GM12878 (cell line): ENCODE measurements at regions not wholly inside any gene's neighbourhood (a gene's known extent, or its start where the extent isn't known, plus 50 kb on each side); places are given as distances from the start of the nearest gene placed in this dataset.

Source experiments
- ATAC-seq: fragments of 200-7000 bp; cut with Tn5 transposase; 3 replicates; pipeline ENCODE4 v1.9.1; 2020; ENCODE audit warnings: mild to moderate bottlenecking, moderate library complexity
- BruUV-seq: library from RNA; stranded (reverse); fragments of 400-500 nt; replicated peaks from 2 replicates; lab custom pipeline; 2021; lab: Mats Ljungman, UMichigan
- CTCF ChIA-PET: fragments of 300-600 bp; sonication (Branson Sonifier 250); formaldehyde crosslinking; extraction: SDS; loops from one replicate; lab custom pipeline; 2021; ENCODE audit warnings: inconsistent platforms; lab: Yijun Ruan, JAX
- POLR2A ChIA-PET: fragments of 350-600 bp; formaldehyde crosslinking; extraction: SDS; loops from one replicate; lab custom pipeline; 2021; ENCODE audit warnings: inconsistent platforms; lab: Charles Lee
- RAD21 ChIA-PET: fragments of 300-600 bp; sonication (Branson Sonifier 250); formaldehyde crosslinking; loops from one replicate; lab custom pipeline; 2023; ENCODE audit warnings: antibody characterized with exemption; ENCODE audit not compliant: unreplicated experiment; lab: Charles Lee
- SMC1A ChIA-PET: fragments of 300-600 bp; sonication (Branson Sonifier 250); formaldehyde crosslinking; loops from one replicate; lab custom pipeline; 2023; ENCODE audit not compliant: unreplicated experiment, uncharacterized antibody; lab: Charles Lee
- DNase-seq: peaks from one replicate; pipeline ENCODE4 v3.0.0-alpha.2; 2011; ENCODE audit warnings: low read depth, low spot score
- FAIRE-seq: peaks from 3 replicates; lab custom pipeline; 2011; peaks lifted over from hg19 to GRCh38; lab: Jason Lieb, UNC
- H2AFZ ChIP-seq: 2 replicates; pipeline ENCODE4 v1.6.0; 2011; ENCODE audit warnings: low read depth, low read length, control low read depth; ENCODE audit not compliant: control insufficient read depth
- H3K27ac ChIP-seq: 2 replicates; pipeline ENCODE4 v1.5.1; 2011; ENCODE audit warnings: control low read depth; ENCODE audit not compliant: control insufficient read depth, insufficient read depth
- H3K27me3 ChIP-seq, 2 experiments: replicated peaks in 1 of 2; 2 replicates each; pipeline versions ENCODE4 v1.6.0 to v1.6.1; 2011; ENCODE audit warnings: low read length in 1 of 2; ENCODE audit not compliant: control insufficient read depth in 2 of 2, insufficient read depth in 2 of 2
- H3K36me3 ChIP-seq, 2 experiments: 2 replicates each; pipeline ENCODE4 v1.5.1; 2011; ENCODE audit warnings: low read length in 1 of 2; ENCODE audit not compliant: control insufficient read depth in 2 of 2, insufficient read depth in 2 of 2
- H3K4me1 ChIP-seq: 2 replicates; pipeline ENCODE4 v1.6.1; 2011; ENCODE audit warnings: mild to moderate bottlenecking, low read length, moderate library complexity, mixed read lengths; ENCODE audit not compliant: control insufficient read depth, insufficient read depth
- H3K4me2 ChIP-seq: 2 replicates; pipeline ENCODE4 v1.6.0; 2011; ENCODE audit warnings: control low read depth; ENCODE audit not compliant: control insufficient read depth, insufficient read depth
- H3K4me3 ChIP-seq: fragments of 200-600 bp; sonication (generic); 2 replicates; pipeline ENCODE4 v1.5.1; 2016
- H3K79me2 ChIP-seq: 2 replicates; pipeline ENCODE4 v1.6.0; 2011; ENCODE audit warnings: low read length; ENCODE audit not compliant: control insufficient read depth, insufficient read depth
- H3K9ac ChIP-seq: 2 replicates; pipeline ENCODE4 v1.8.0; 2011; ENCODE audit warnings: low read length, control low read depth, mixed read lengths; ENCODE audit not compliant: control insufficient read depth, insufficient read depth
- H3K9me3 ChIP-seq: replicated peaks from 3 replicates; pipeline ENCODE4 v1.5.1; 2011; ENCODE audit warnings: mild to moderate bottlenecking, low read length; ENCODE audit not compliant: control insufficient read depth, insufficient read depth
- H4K20me1 ChIP-seq: 2 replicates; pipeline ENCODE4 v1.6.0; 2011; ENCODE audit not compliant: control insufficient read depth, insufficient read depth
- BRCA1 ChIP-seq: IDR thresholded peaks from 2 replicates; pipeline ENCODE4 v1.6.1; 2011; ENCODE audit warnings: low read depth, low read length, improper control_type of control experiment
- CBX5 ChIP-seq: sonication (generic); IDR thresholded peaks from 2 replicates; pipeline ENCODE4 v1.6.1; 2016; ENCODE audit warnings: low read depth, moderate library complexity, mild to moderate bottlenecking, inconsistent platforms
- CREM ChIP-seq: IDR thresholded peaks from 2 replicates; pipeline ENCODE4 v1.6.1; 2014; ENCODE audit warnings: antibody characterized with exemption, low read depth
- GATAD2B ChIP-seq: fragments of 450-650 bp; conservative IDR thresholded peaks from 2 replicates; pipeline ENCODE4 v1.6.1; 2017; ENCODE audit warnings: low read depth, mild to moderate bottlenecking, moderate library complexity
- HCFC1 ChIP-seq: fragments of 150-350 bp; IDR thresholded peaks from 2 replicates; pipeline ENCODE4 v1.6.1; 2014; ENCODE audit warnings: low read length
- RUNX3 ChIP-seq: IDR thresholded peaks from 2 replicates; pipeline ENCODE4 v1.6.1; 2012; ENCODE audit warnings: low read length, inconsistent platforms
- SREBF2 ChIP-seq: IDR thresholded peaks from 2 replicates; pipeline ENCODE4 v1.6.1; 2012; ENCODE audit warnings: mild to moderate bottlenecking, low read length
- SUZ12 ChIP-seq: fragments of 200-600 bp; sonication (generic); IDR thresholded peaks from one replicate; pipeline ENCODE4 v1.6.1; 2018; ENCODE audit warnings: antibody characterized with exemption, mild to moderate bottlenecking; ENCODE audit not compliant: unreplicated experiment
- TCF7 ChIP-seq: IDR thresholded peaks from 2 replicates; pipeline ENCODE4 v1.6.1; 2014; ENCODE audit warnings: antibody characterized with exemption, borderline replicate concordance
- ZZZ3 ChIP-seq: IDR thresholded peaks from 2 replicates; pipeline ENCODE4 v1.6.1; 2011; ENCODE audit warnings: low read depth; ENCODE audit not compliant: control insufficient read depth, insufficient read length
- WGBS: methylation state at CpG from one replicate; pipeline ENCODE4 v1.1.6; 2016; ENCODE audit warnings: low lambda C conversion rate; ENCODE audit not compliant: insufficient replicate concordance, insufficient coverage; ENCODE audit errors: missing lambda C conversion rate; 5-methylcytosine and 5-hydroxymethylcytosine counted together
- in situ Hi-C: fragments of 300-500 bp; cut with MboI; formaldehyde crosslinking; loops from 9 replicates; pipeline ENCODE4 v1.14.3; 2018; ENCODE audit warnings: mixed read lengths
- intact Hi-C: fragments of 100-400 bp; cut with micrococcal nuclease; formaldehyde crosslinking; loops from one replicate; pipeline ENCODE4 v1.14.2; 2022; ENCODE audit not compliant: unreplicated experiment
- TF ChIP-seq, protein P1 (sequence below): fragments of 150-350 bp; IDR thresholded peaks from 2 replicates; pipeline ENCODE4 v1.6.1; 2014; ENCODE audit warnings: mild to moderate bottlenecking, low read depth, low read length
- TF ChIP-seq, protein P2 (sequence below): fragments of 450-650 bp; conservative IDR thresholded peaks from 2 replicates; pipeline ENCODE4 v1.6.1; 2017; ENCODE audit warnings: mild to moderate bottlenecking, moderate library complexity
- TF ChIP-seq, protein P3 (sequence below): IDR thresholded peaks from 2 replicates; pipeline ENCODE4 v1.6.1; 2011; ENCODE audit warnings: borderline replicate concordance, low read depth, mild to moderate bottlenecking, moderate library complexity, low read length; ENCODE audit not compliant: insufficient read depth, poor library complexity, severe bottlenecking
- TF ChIP-seq, protein P4 (sequence below): fragments of 450-650 bp; IDR thresholded peaks from 2 replicates; pipeline ENCODE4 v1.6.1; 2016; ENCODE audit warnings: mild to moderate bottlenecking

DNA sequence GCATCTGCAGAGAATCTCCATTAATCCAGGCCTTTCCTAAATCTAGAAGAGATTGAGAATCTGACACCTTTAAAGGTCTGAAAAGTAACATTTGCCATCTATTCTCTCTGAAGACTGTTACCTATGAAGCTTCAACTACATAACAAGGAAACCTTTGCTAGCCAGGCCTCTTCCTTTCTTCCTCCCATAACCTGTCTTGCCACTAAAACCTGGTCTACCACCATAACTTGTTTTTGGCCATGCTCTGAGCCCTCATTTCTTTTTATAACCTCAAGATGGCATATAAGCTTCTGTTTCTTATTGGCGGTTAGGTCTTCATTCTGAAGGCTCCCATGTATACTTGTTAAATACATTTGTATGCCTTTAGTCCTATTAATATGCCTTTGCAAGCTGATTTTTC is 348.4 kb upstream of the MEOX2 start:
- intact Hi-C loops (no loop called here), in situ Hi-C loops (no loop called here)
- 15% methylated on average over 1 of the region's 1 CpG for WGBS
- Histone ChIP-seq H3K27me3 (no peaks in the 10 kb centered on the region), H3K4me1 (no peaks in the 10 kb centered on the region), H3K9me3 (no peaks in the 10 kb centered on the region)
- SMC1A ChIA-PET = no interaction called here
- no TSS peak for BruUV-seq
- TF ChIP-seq, protein P1, sequence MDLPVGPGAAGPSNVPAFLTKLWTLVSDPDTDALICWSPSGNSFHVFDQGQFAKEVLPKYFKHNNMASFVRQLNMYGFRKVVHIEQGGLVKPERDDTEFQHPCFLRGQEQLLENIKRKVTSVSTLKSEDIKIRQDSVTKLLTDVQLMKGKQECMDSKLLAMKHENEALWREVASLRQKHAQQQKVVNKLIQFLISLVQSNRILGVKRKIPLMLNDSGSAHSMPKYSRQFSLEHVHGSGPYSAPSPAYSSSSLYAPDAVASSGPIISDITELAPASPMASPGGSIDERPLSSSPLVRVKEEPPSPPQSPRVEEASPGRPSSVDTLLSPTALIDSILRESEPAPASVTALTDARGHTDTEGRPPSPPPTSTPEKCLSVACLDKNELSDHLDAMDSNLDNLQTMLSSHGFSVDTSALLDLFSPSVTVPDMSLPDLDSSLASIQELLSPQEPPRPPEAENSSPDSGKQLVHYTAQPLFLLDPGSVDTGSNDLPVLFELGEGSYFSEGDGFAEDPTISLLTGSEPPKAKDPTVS = no peak
- TF ChIP-seq, protein P2, sequence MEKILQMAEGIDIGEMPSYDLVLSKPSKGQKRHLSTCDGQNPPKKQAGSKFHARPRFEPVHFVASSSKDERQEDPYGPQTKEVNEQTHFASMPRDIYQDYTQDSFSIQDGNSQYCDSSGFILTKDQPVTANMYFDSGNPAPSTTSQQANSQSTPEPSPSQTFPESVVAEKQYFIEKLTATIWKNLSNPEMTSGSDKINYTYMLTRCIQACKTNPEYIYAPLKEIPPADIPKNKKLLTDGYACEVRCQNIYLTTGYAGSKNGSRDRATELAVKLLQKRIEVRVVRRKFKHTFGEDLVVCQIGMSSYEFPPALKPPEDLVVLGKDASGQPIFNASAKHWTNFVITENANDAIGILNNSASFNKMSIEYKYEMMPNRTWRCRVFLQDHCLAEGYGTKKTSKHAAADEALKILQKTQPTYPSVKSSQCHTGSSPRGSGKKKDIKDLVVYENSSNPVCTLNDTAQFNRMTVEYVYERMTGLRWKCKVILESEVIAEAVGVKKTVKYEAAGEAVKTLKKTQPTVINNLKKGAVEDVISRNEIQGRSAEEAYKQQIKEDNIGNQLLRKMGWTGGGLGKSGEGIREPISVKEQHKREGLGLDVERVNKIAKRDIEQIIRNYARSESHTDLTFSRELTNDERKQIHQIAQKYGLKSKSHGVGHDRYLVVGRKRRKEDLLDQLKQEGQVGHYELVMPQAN = no peak
- TF ChIP-seq TCF7 (no peak), CREM (no peak), BRCA1 (no peak), GATAD2B (no peak), SUZ12 (no peak), SREBF2 (no peak), ZZZ3 (no peak), HCFC1 (no peak), CBX5 (no peak), RUNX3 (no peak)
- TF ChIP-seq, protein P3, sequence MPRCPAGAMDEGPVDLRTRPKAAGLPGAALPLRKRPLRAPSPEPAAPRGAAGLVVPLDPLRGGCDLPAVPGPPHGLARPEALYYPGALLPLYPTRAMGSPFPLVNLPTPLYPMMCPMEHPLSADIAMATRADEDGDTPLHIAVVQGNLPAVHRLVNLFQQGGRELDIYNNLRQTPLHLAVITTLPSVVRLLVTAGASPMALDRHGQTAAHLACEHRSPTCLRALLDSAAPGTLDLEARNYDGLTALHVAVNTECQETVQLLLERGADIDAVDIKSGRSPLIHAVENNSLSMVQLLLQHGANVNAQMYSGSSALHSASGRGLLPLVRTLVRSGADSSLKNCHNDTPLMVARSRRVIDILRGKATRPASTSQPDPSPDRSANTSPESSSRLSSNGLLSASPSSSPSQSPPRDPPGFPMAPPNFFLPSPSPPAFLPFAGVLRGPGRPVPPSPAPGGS = no peak
- TF ChIP-seq, protein P4, sequence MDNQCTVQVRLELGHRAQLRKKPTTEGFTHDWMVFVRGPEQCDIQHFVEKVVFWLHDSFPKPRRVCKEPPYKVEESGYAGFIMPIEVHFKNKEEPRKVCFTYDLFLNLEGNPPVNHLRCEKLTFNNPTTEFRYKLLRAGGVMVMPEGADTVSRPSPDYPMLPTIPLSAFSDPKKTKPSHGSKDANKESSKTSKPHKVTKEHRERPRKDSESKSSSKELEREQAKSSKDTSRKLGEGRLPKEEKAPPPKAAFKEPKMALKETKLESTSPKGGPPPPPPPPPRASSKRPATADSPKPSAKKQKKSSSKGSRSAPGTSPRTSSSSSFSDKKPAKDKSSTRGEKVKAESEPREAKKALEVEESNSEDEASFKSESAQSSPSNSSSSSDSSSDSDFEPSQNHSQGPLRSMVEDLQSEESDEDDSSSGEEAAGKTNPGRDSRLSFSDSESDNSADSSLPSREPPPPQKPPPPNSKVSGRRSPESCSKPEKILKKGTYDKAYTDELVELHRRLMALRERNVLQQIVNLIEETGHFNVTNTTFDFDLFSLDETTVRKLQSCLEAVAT = no peak
- TF ChIP-seq, all 136 proteins: peak for 0
- Histone ChIP-seq H3K4me2 (no peak overlapping the region), H2AFZ (no peak overlapping the region), H3K36me3 (no peaks in the 10 kb centered on the region), H3K4me3 (no peak overlapping the region), H4K20me1 (no peaks in the 10 kb centered on the region), H3K27ac (no peak overlapping the region), H3K9ac (no peak overlapping the region), H3K79me2 (no peaks in the 10 kb centered on the region)
- ChIA-PET POLR2A (no interaction called here), RAD21 (no interaction called here), CTCF (no interaction called here)
- FAIRE-seq = no peak
- no peak for DNase-seq
- no peak for ATAC-seq
